Stomach (tissue), 4 donors: ENCODE measurements at regions not wholly inside any gene's neighbourhood (a gene's known extent, or its start where the extent isn't known, plus 50 kb on each side); places are given as distances from the start of the nearest gene placed in this dataset.

Source experiments
- CTCF ChIP-seq, 7 experiments: fragments of 450-650 bp in 4 of 7; fragments of 200-600 bp in 3 of 7; sonication (generic) in 3 of 7; IDR thresholded peaks; one replicate each; pipeline ENCODE4 v1.5.1; 2016 to 2019; ENCODE audit warnings: antibody characterized with exemption in 7 of 7, control low read depth in 2 of 7, mild to moderate bottlenecking in 1 of 7
- EP300 ChIP-seq: sonication (generic); formaldehyde crosslinking; IDR thresholded peaks from one replicate; pipeline ENCODE4 v1.6.1; 2017; ENCODE audit warnings: antibody characterized with exemption
- POLR2A ChIP-seq, 4 donors: fragments of 450-650 bp; IDR thresholded peaks; one replicate each; pipeline ENCODE4 v1.6.1; 2016; ENCODE audit warnings: antibody characterized with exemption in 4 of 4, control low read depth in 2 of 4, mild to moderate bottlenecking in 1 of 4, moderate library complexity in 1 of 4

GRCh38 chr6:138557147-138557546 is 57.9 kb upstream of the NHSL1 start:
- no peak for TF ChIP-seq CTCF (IDR thresholded peaks at IDR 0.05)
- TF ChIP-seq POLR2A (IDR thresholded peaks at IDR 0.05), result no peak
- TF ChIP-seq EP300, result no peak
